ENCODE measurements at regions not wholly inside any gene's neighbourhood (a gene's known extent, or its start where the extent isn't known, plus 50 kb on each side); places are given as distances from the start of the nearest gene placed in this dataset.

- Histone ChIP-seq H3K9me3 (no peaks in the 10 kb centered on the region), H3K36me3 (no peaks in the 10 kb centered on the region), H3K27me3 (no peaks in the 10 kb centered on the region), H3K4me3 (no peak overlapping the region), H3K4me1 (peaks cover 6 to 37% of the 10 kb centered on the region in 2 donors), H3K27ac (peak overlapping the region; percentile 84 to 90)
- TF ChIP-seq CTCF (IDR thresholded peaks at IDR 0.05) = no peak
- intact Hi-C loops (cut with DNase I) = loop anchor here (2.0 to 10.0 kb wide), 2 partner anchors 47 to 1969 kb away; partner anchors contain the start of gene AHCTF1
- DNase-seq (ENCODE audit: low spot score in 2 of 2) = no peak
Measured at GRCh38 chr1:244965185-244966030, 101.1 kb upstream of the HNRNPU start.

GRCh38 chr1:244964112-244964971 is 100.0 kb upstream of the HNRNPU start:
- Histone ChIP-seq H3K4me3 (peak overlapping the region; percentile 2 to 55), H3K4me1 (peaks cover 6 to 37% of the 10 kb centered on the region in 2 donors), H3K9me3 (no peaks in the 10 kb centered on the region), H3K36me3 (no peaks in the 10 kb centered on the region), H3K27ac (peak overlapping the region; percentile 84 to 90), H3K27me3 (no peaks in the 10 kb centered on the region)
- no peak for TF ChIP-seq CTCF (IDR thresholded peaks at IDR 0.05)
- intact Hi-C loops (cut with DNase I) = loop anchor here (2.0 to 10.0 kb wide), 2 partner anchors 46 to 1970 kb away; partner anchors contain the start of gene AHCTF1
- DNase-seq (ENCODE audit: low spot score in 2 of 2) = peak in 1 of 2 donors; percentile 72

- Histone ChIP-seq H3K27ac (peak overlapping the region; percentile 84 to 90), H3K4me3 (peak overlapping the region in 1 of 2 donors; percentile 55), H3K36me3 (no peaks in the 10 kb centered on the region), H3K27me3 (no peaks in the 10 kb centered on the region), H3K9me3 (no peaks in the 10 kb centered on the region), H3K4me1 (peaks cover 6 to 30% of the 10 kb centered on the region in 2 donors)
- TF ChIP-seq CTCF (IDR thresholded peaks at IDR 0.05) = no peak
- intact Hi-C loops (cut with DNase I) = loop anchor here (10.0 kb wide), 1 partner anchor 1971 kb away; the partner anchor contains the start of gene AHCTF1
- no peak for DNase-seq (ENCODE audit: low spot score in 2 of 2)
Measured at GRCh38 chr1:244963231-244963826, 99.0 kb upstream of the HNRNPU start.

- H3K4me3 ChIP-seq = no peak overlapping the region
- H3K27me3 ChIP-seq = no peaks in the 10 kb centered on the region
- peaks cover 6 to 28% of the 10 kb centered on the region in 2 donors for H3K4me1 ChIP-seq
- intact Hi-C loops (cut with DNase I) = loop anchor here (10.0 kb wide), 1 partner anchor 1973 kb away; the partner anchor contains the start of gene AHCTF1
- TF ChIP-seq CTCF (IDR thresholded peaks at IDR 0.05) = no peak
- no peak for DNase-seq (ENCODE audit: low spot score in 2 of 2)
- no peaks in the 10 kb centered on the region for H3K36me3 ChIP-seq
- no peaks in the 10 kb centered on the region for H3K9me3 ChIP-seq
- H3K27ac ChIP-seq = peak overlapping the region in 1 of 2 donors; percentile 84
Measured at GRCh38 chr1:244962130-244962529, 97.8 kb upstream of the HNRNPU start.

GRCh38 chr1:244960904-244961303 is 96.6 kb upstream of the HNRNPU start:
- Histone ChIP-seq H3K4me1 (peaks cover 6 to 28% of the 10 kb centered on the region in 2 donors), H3K27me3 (no peaks in the 10 kb centered on the region), H3K9me3 (no peaks in the 10 kb centered on the region), H3K27ac (no peak overlapping the region), H3K36me3 (no peaks in the 10 kb centered on the region), H3K4me3 (no peak overlapping the region)
- intact Hi-C loops (cut with DNase I) = loop anchor here (10.0 kb wide), 1 partner anchor 1974 kb away; the partner anchor contains the start of gene AHCTF1
- DNase-seq (ENCODE audit: low spot score in 2 of 2) = no peak
- no peak for TF ChIP-seq CTCF (IDR thresholded peaks at IDR 0.05)

Measured in ascending aorta (tissue), 2 donors.